HCT116 (cell line): ENCODE measurements at regions not wholly inside any gene's neighbourhood (a gene's known extent, or its start where the extent isn't known, plus 50 kb on each side); places are given as distances from the start of the nearest gene placed in this dataset.

Experiments
- ATAC-seq: fragments of 200-7000 bp; cut with Tn5 transposase; 2 replicates; pipeline ENCODE4 v1.9.1; 2020; ENCODE audit warnings: mild to moderate bottlenecking, moderate library complexity
- BruUV-seq: library from RNA; stranded (reverse); fragments of 400-500 nt; replicated peaks from 2 replicates; lab custom pipeline; 2021; lab: Mats Ljungman, UMichigan
- CTCF ChIA-PET: fragments of 300-600 bp; sonication (Branson Sonifier 250); formaldehyde crosslinking; loops from one replicate; lab custom pipeline; 2021; ENCODE audit warnings: antibody characterized with exemption; lab: Charles Lee
- POLR2A ChIA-PET: fragments of 300-600, 350-600 bp; sonication (Branson Sonifier 250); formaldehyde crosslinking; loops from one replicate; lab custom pipeline; 2021; ENCODE audit warnings: antibody characterized with exemption; lab: Charles Lee
- RAD21 ChIA-PET, 2 experiments: fragments of 300-600 bp; sonication (Branson Sonifier 250); formaldehyde crosslinking; loops; one replicate each; lab custom pipeline; 2023; ENCODE audit warnings: low total read pairs in 2 of 2; ENCODE audit not compliant: uncharacterized antibody in 2 of 2, unreplicated experiment in 2 of 2, low non-redundant PET in 1 of 2; lab: Charles Lee
- DNase-seq: peaks from one replicate; pipeline ENCODE4 v3.0.0-alpha.2; 2010; ENCODE audit warnings: low read depth, low spot score
- H2AFZ ChIP-seq: fragments of 200-600 bp; shearing (Covaris generic), sonication (generic); 2 replicates; pipeline ENCODE4 v1.6.1; 2017; ENCODE audit warnings: low read depth, mixed run types, mixed read lengths, antibody characterized with exemption, low read length; ENCODE audit not compliant: poor library complexity, severe bottlenecking
- H3K27ac ChIP-seq: 2 replicates; pipeline ENCODE4 v1.5.1; 2012; ENCODE audit warnings: low read depth, low read length
- H3K27me3 ChIP-seq: fragments of 200-600 bp; sonication (generic); 2 replicates; pipeline ENCODE4 v1.6.1; 2016; ENCODE audit warnings: mixed run types, low read length, mixed read lengths; ENCODE audit not compliant: insufficient read depth
- H3K36me3 ChIP-seq, 2 experiments: fragments of 200-500 bp in 1 of 2; fragments of 200-600 bp in 1 of 2; sonication (Bioruptor generic) in 1 of 2; sonication (generic) in 1 of 2; 2 replicates each; pipeline versions ENCODE4 v1.5.1 to v1.6.1; 2014 to 2016; ENCODE audit warnings: low read length in 2 of 2, inconsistent platforms in 1 of 2, mixed read lengths in 1 of 2, mixed run types in 1 of 2; ENCODE audit not compliant: insufficient read depth in 2 of 2, control insufficient read depth in 1 of 2
- H3K4me1 ChIP-seq, 2 experiments: fragments of 200-600 bp in 1 of 2; sonication (generic) in 1 of 2; 2 replicates each; pipeline versions ENCODE4 v1.5.1 to v1.6.1; 2012 to 2017; ENCODE audit warnings: low read length in 2 of 2, inconsistent platforms in 1 of 2, mild to moderate bottlenecking in 1 of 2, mixed read lengths in 1 of 2, mixed run types in 1 of 2, moderate library complexity in 1 of 2; ENCODE audit not compliant: insufficient read depth in 2 of 2, control insufficient read depth in 1 of 2
- H3K4me2 ChIP-seq: fragments of 200-600 bp; sonication (generic); 2 replicates; pipeline ENCODE4 v1.6.1; 2017; ENCODE audit warnings: mixed run types, low read length, mixed read lengths
- H3K4me3 ChIP-seq, 2 experiments: fragments of 200-600 bp in 1 of 2; sonication (generic) in 1 of 2; replicated peaks in 1 of 2; 2 replicates each; pipeline ENCODE4 v1.5.1; 2011 to 2016; ENCODE audit warnings: low read length in 2 of 2, control low read depth in 1 of 2, low read depth in 1 of 2, mild to moderate bottlenecking in 1 of 2, mixed read lengths in 1 of 2, mixed run types in 1 of 2
- H3K79me2 ChIP-seq: fragments of 200-600 bp; sonication (generic); 2 replicates; pipeline ENCODE4 v1.6.1; 2017; ENCODE audit warnings: mild to moderate bottlenecking, mixed run types, low read length, moderate library complexity, mixed read lengths; ENCODE audit not compliant: insufficient read depth
- H3K9ac ChIP-seq: fragments of 200-600 bp; sonication (generic); 2 replicates; pipeline ENCODE4 v1.6.1; 2016; ENCODE audit warnings: low read length, mixed read lengths
- H3K9me2 ChIP-seq: fragments of 200-600 bp; sonication (generic), shearing (Covaris generic); 2 replicates; pipeline ENCODE4 v1.6.1; 2017; ENCODE audit warnings: mixed run types, mild to moderate bottlenecking, moderate library complexity; ENCODE audit not compliant: insufficient read depth
- H3K9me3 ChIP-seq, 2 experiments: fragments of 200-500 bp in 1 of 2; fragments of 200-600 bp in 1 of 2; sonication (Bioruptor generic) in 1 of 2; sonication (generic) in 1 of 2; 2 replicates each; pipeline ENCODE4 v1.6.1; 2014 to 2017; ENCODE audit warnings: low read length in 2 of 2, mixed read lengths in 2 of 2, inconsistent platforms in 1 of 2, low read depth in 1 of 2, mild to moderate bottlenecking in 1 of 2, mixed run types in 1 of 2, moderate library complexity in 1 of 2; ENCODE audit not compliant: control insufficient read depth in 1 of 2, insufficient read depth in 1 of 2
- H4K20me1 ChIP-seq: fragments of 200-600 bp; sonication (generic), shearing (Covaris generic); 2 replicates; pipeline ENCODE4 v1.6.1; 2017; ENCODE audit warnings: mixed run types, mild to moderate bottlenecking, moderate library complexity; ENCODE audit not compliant: insufficient read depth
- CBX3 ChIP-seq: IDR thresholded peaks from 2 replicates; pipeline ENCODE4 v1.6.1; 2012; ENCODE audit warnings: low read depth
- EGR1 ChIP-seq: IDR thresholded peaks from 2 replicates; pipeline ENCODE4 v1.6.1; 2012; ENCODE audit warnings: low read depth
- EZH2phosphoT487 ChIP-seq: fragments of 200-600 bp; IDR thresholded peaks from 2 replicates; pipeline ENCODE4 v1.6.1; 2018; ENCODE audit warnings: antibody characterized with exemption, borderline replicate concordance
- FOSL1 ChIP-seq: IDR thresholded peaks from 2 replicates; pipeline ENCODE4 v1.6.1; 2012; ENCODE audit warnings: low read depth
- JUND ChIP-seq: IDR thresholded peaks from 2 replicates; pipeline ENCODE4 v1.6.1; 2012
- RAD21 ChIP-seq: IDR thresholded peaks from 2 replicates; pipeline ENCODE4 v1.6.1; 2012; ENCODE audit warnings: low read depth, mild to moderate bottlenecking
- SIN3A ChIP-seq: IDR thresholded peaks from 2 replicates; pipeline ENCODE4 v1.6.1; 2012; ENCODE audit warnings: low read depth
- SP1 ChIP-seq: IDR thresholded peaks from 2 replicates; pipeline ENCODE4 v1.6.1; 2012; ENCODE audit warnings: low read depth
- SRF ChIP-seq: IDR thresholded peaks from 2 replicates; pipeline ENCODE4 v1.6.1; 2012; ENCODE audit warnings: low read depth
- YY1 ChIP-seq: IDR thresholded peaks from 2 replicates; pipeline ENCODE4 v1.6.1; 2011; ENCODE audit warnings: low read length, low read depth, moderate library complexity, mild to moderate bottlenecking; ENCODE audit not compliant: insufficient replicate concordance; ENCODE audit errors: extremely low read depth
- ZFX ChIP-seq: fragments of 450-650 bp; IDR thresholded peaks from 2 replicates; pipeline ENCODE4 v1.6.1; 2017
- ZNF274 ChIP-seq: fragments of 200-500 bp; sonication (Bioruptor generic); IDR thresholded peaks from 2 replicates; pipeline ENCODE4 v1.6.1; 2014; ENCODE audit warnings: mild to moderate bottlenecking, low read depth, low read length, inconsistent platforms
- intact Hi-C: fragments of 100-400 bp; cut with micrococcal nuclease; formaldehyde crosslinking; loops from 2 replicates; pipeline ENCODE4 v1.10.0; 2022
- TF ChIP-seq, protein P1 (sequence below): IDR thresholded peaks from 2 replicates; pipeline ENCODE4 v1.6.1; 2012
- TF ChIP-seq, protein P2 (sequence below): IDR thresholded peaks from 2 replicates; pipeline ENCODE4 v1.6.1; 2011; ENCODE audit warnings: mild to moderate bottlenecking, low read length, moderate library complexity; ENCODE audit not compliant: insufficient replicate concordance; ENCODE audit errors: extremely low read depth

DNA sequence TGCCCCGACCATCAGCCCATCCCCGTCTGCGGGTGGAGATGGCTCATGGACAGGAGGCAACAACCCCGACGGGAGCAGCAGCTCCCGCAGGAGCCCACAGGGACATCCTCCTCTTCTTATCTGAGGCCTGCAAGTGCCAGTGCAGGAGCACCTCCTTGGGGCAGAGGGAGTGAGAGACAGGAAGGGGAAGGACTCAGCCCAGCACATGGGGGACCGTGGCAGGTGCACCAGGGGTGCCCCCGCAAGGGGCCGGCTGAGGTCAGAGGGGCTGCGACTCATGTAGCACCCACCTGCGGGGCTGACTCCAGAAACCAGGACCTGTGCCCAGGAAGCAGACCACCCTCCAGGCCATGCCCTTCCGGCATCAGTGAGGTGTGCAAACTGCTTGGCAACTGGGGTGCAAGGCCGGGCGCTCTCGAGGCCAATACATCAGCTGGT lies 259.8 kb upstream of the ADAMTS16 start:
- no peak for ATAC-seq
- intact Hi-C loops, result no loop called here
- no peaks in the 10 kb centered on the region for H3K79me2 ChIP-seq
- H3K4me1 ChIP-seq, result no peaks in the 10 kb centered on the region
- TF ChIP-seq ZNF274, result no peak
- no peak for TF ChIP-seq EGR1
- no peak for TF ChIP-seq CBX3
- TF ChIP-seq ZFX, result no peak
- no peak for TF ChIP-seq EZH2phosphoT487
- no peak for TF ChIP-seq YY1
- TF ChIP-seq SP1, result no peak
- TF ChIP-seq FOSL1, result no peak
- TF ChIP-seq, protein P1, sequence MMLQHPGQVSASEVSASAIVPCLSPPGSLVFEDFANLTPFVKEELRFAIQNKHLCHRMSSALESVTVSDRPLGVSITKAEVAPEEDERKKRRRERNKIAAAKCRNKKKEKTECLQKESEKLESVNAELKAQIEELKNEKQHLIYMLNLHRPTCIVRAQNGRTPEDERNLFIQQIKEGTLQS, result no peak
- TF ChIP-seq, protein P2, sequence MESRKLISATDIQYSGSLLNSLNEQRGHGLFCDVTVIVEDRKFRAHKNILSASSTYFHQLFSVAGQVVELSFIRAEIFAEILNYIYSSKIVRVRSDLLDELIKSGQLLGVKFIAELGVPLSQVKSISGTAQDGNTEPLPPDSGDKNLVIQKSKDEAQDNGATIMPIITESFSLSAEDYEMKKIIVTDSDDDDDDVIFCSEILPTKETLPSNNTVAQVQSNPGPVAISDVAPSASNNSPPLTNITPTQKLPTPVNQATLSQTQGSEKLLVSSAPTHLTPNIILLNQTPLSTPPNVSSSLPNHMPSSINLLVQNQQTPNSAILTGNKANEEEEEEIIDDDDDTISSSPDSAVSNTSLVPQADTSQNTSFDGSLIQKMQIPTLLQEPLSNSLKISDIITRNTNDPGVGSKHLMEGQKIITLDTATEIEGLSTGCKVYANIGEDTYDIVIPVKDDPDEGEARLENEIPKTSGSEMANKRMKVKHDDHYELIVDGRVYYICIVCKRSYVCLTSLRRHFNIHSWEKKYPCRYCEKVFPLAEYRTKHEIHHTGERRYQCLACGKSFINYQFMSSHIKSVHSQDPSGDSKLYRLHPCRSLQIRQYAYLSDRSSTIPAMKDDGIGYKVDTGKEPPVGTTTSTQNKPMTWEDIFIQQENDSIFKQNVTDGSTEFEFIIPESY, result no peak
- TF ChIP-seq RAD21, result no peak
- TF ChIP-seq SRF, result no peak
- no peak for TF ChIP-seq JUND
- no peak for TF ChIP-seq SIN3A
- TF ChIP-seq, all 23 proteins: peak for 0
- no peaks in the 10 kb centered on the region for H3K9me2 ChIP-seq
- DNase-seq, result no peak
- BruUV-seq, result no TSS peak
- H3K27me3 ChIP-seq, result peaks cover 3% of the 10 kb centered on the region; the same call in 1 of the 2 replicates
- ChIA-PET CTCF (interaction anchor here (1.3 to 1.5 kb wide), 3 partner anchors 539 to 586 kb away, joined by 3 to 14 read pairs (median 10); partner anchors contain the start of gene ICE1), RAD21 (no interaction called here), POLR2A (no interaction called here)
- no peaks in the 10 kb centered on the region for H3K36me3 ChIP-seq
- H2AFZ ChIP-seq, result no peak overlapping the region
- no peak overlapping the region for H3K4me2 ChIP-seq
- no peak overlapping the region for H3K4me3 ChIP-seq
- H4K20me1 ChIP-seq, result no peaks in the 10 kb centered on the region
- no peaks in the 10 kb centered on the region for H3K9me3 ChIP-seq
- H3K27ac ChIP-seq, result no peak overlapping the region
- no peak overlapping the region for H3K9ac ChIP-seq
